ENCODE measurements at regions not wholly inside any gene's neighbourhood (a gene's known extent, or its start where the extent isn't known, plus 50 kb on each side); places are given as distances from the start of the nearest gene placed in this dataset.
A peak's percentile ranks its signal among the peaks of the same experiment; 100 is the strongest.

GRCh38 chr15:26374806-26375205 lies 398.1 kb downstream of the GABRB3 start:
- DNase-seq, result no peak

GRCh38 chr15:26372706-26373105 lies 400.2 kb downstream of the GABRB3 start:
- peak; percentile 59 for DNase-seq

- no peak for DNase-seq
These were observed 407.8 kb downstream of the GABRB3 start for GRCh38 chr15:26365077-26365476.

- DNase-seq, result no peak
These were observed 413.0 kb downstream of the GABRB3 start for GRCh38 chr15:26359855-26360254.

GRCh38 chr15:26358708-26359107 lies 414.2 kb downstream of the GABRB3 start:
- DNase-seq, result no peak

GRCh38 chr15:26357653-26358052 lies 415.2 kb downstream of the GABRB3 start:
- no peak for DNase-seq

GRCh38 chr15:26355472-26356074 lies 417.3 kb downstream of the GABRB3 start:
- peak; percentile 25 for DNase-seq

GRCh38 chr15:26352909-26353308 lies 420.0 kb downstream of the GABRB3 start:
- DNase-seq, result no peak

- no peak for DNase-seq
These were observed 420.5 kb downstream of the GABRB3 start for GRCh38 chr15:26352406-26352805.

- no peak for DNase-seq
These were observed 447.4 kb downstream of the GABRB3 start for GRCh38 chr15:26325495-26325894.

GRCh38 chr15:26323566-26323965 lies 449.3 kb downstream of the GABRB3 start:
- no peak for DNase-seq

GRCh38 chr15:26318689-26319088 lies 454.2 kb downstream of the GABRB3 start:
- DNase-seq, result peak; percentile 12

- DNase-seq, result no peak
These were observed 451.4 kb upstream of the ATP10A start for GRCh38 chr15:26314577-26314976.

- DNase-seq, result no peak
These were observed 448.6 kb upstream of the ATP10A start for GRCh38 chr15:26311710-26312236.

- peak; percentile 17 for DNase-seq
These were observed 435.6 kb upstream of the ATP10A start for GRCh38 chr15:26298659-26299170.

- no peak for DNase-seq
These were observed 435.0 kb upstream of the ATP10A start for GRCh38 chr15:26298010-26298658.

GRCh38 chr15:26295336-26296085 lies 432.4 kb upstream of the ATP10A start:
- DNase-seq, result peak; percentile 20

GRCh38 chr15:26294059-26294689 lies 431.0 kb upstream of the ATP10A start:
- peak; percentile 6 for DNase-seq

- no peak for DNase-seq
These were observed 424.3 kb upstream of the ATP10A start for GRCh38 chr15:26287381-26287780.

GRCh38 chr15:26280281-26280680 lies 417.2 kb upstream of the ATP10A start:
- DNase-seq, result no peak

GRCh38 chr15:26261966-26262365 lies 398.8 kb upstream of the ATP10A start:
- no peak for DNase-seq

GRCh38 chr15:26261413-26261812 lies 398.3 kb upstream of the ATP10A start:
- DNase-seq, result no peak

- peak; percentile 73 for DNase-seq
These were observed 397.5 kb upstream of the ATP10A start for GRCh38 chr15:26260517-26261133.

Measured in eye (tissue), 1 donor.